Astrocyte (in vitro differentiated cells and primary cell): ENCODE measurements at regions not wholly inside any gene's neighbourhood (a gene's known extent, or its start where the extent isn't known, plus 50 kb on each side); places are given as distances from the start of the nearest gene placed in this dataset.
A peak's percentile ranks its signal among the peaks of the same experiment; 100 is the strongest.

ENCODE experiments used
- DNase-seq: peaks from one replicate; pipeline ENCODE4 v3.0.0-alpha.2; 2010; ENCODE audit warnings: low read depth
- FAIRE-seq: peaks from 2 replicates; lab custom pipeline; 2011; peaks lifted over from hg19 to GRCh38; lab: Jason Lieb, UNC
- H2AFZ ChIP-seq: 2 replicates; pipeline ENCODE4 v1.6.0; 2012; ENCODE audit warnings: low read depth, low read length, inconsistent platforms
- H3K27ac ChIP-seq: 2 replicates; pipeline ENCODE4 v1.5.1; 2011; ENCODE audit warnings: low read depth, low read length, inconsistent platforms
- H3K27me3 ChIP-seq: 2 replicates; pipeline ENCODE4 v1.6.0; 2011; ENCODE audit warnings: low read length, inconsistent platforms; ENCODE audit not compliant: insufficient read depth
- H3K36me3 ChIP-seq: 2 replicates; pipeline ENCODE4 v1.5.1; 2011; ENCODE audit warnings: low read length, inconsistent platforms; ENCODE audit not compliant: insufficient read depth
- H3K4me1 ChIP-seq: 2 replicates; pipeline ENCODE4 v1.5.1; 2011; ENCODE audit warnings: low read length, inconsistent platforms; ENCODE audit not compliant: insufficient read depth
- H3K4me2 ChIP-seq: 2 replicates; pipeline ENCODE4 v1.6.0; 2012; ENCODE audit warnings: low read length, inconsistent platforms
- H3K4me3 ChIP-seq: 2 replicates; pipeline ENCODE4 v1.5.1; 2011; ENCODE audit warnings: low read depth, mild to moderate bottlenecking, low read length, inconsistent platforms; ENCODE audit not compliant: insufficient read depth
- H3K79me2 ChIP-seq: 2 replicates; pipeline ENCODE4 v1.6.0; 2012; ENCODE audit warnings: mild to moderate bottlenecking, low read length, inconsistent platforms; ENCODE audit not compliant: insufficient read depth
- H3K9ac ChIP-seq: 2 replicates; pipeline ENCODE4 v1.6.0; 2012; ENCODE audit warnings: mild to moderate bottlenecking, low read length, inconsistent platforms
- H3K9me3 ChIP-seq: 2 replicates; pipeline ENCODE4 v1.5.1; 2012; ENCODE audit warnings: low read depth, mild to moderate bottlenecking, low read length, inconsistent platforms; ENCODE audit not compliant: insufficient read depth
- H4K20me1 ChIP-seq: 2 replicates; pipeline ENCODE4 v1.6.0; 2012; ENCODE audit warnings: low read length, inconsistent platforms; ENCODE audit not compliant: insufficient read depth
- H3K27ac Mint-ChIP-seq: one replicate; pipeline ENCODE4 v1.8.0; 2021; ENCODE audit warnings: mild to moderate bottlenecking, mixed read lengths; ENCODE audit not compliant: unreplicated experiment
- H3K27me3 Mint-ChIP-seq: one replicate; pipeline ENCODE4 v1.8.0; 2021; ENCODE audit warnings: low read depth, mixed read lengths; ENCODE audit not compliant: unreplicated experiment
- H3K36me3 Mint-ChIP-seq: one replicate; pipeline ENCODE4 v1.8.0; 2021; ENCODE audit warnings: low read depth, mixed read lengths; ENCODE audit not compliant: unreplicated experiment
- H3K4me1 Mint-ChIP-seq: one replicate; pipeline ENCODE4 v1.8.0; 2021; ENCODE audit warnings: low read depth, mixed read lengths; ENCODE audit not compliant: unreplicated experiment
- H3K4me3 Mint-ChIP-seq: one replicate; pipeline ENCODE4 v1.8.0; 2021; ENCODE audit warnings: mild to moderate bottlenecking, moderate library complexity, mixed read lengths; ENCODE audit not compliant: unreplicated experiment
- H3K9me3 Mint-ChIP-seq: one replicate; pipeline ENCODE4 v1.8.0; 2021; ENCODE audit warnings: mild to moderate bottlenecking, mixed read lengths; ENCODE audit not compliant: unreplicated experiment
- EZH2 ChIP-seq: IDR thresholded peaks from 2 replicates; pipeline ENCODE4 v1.6.1; 2012; ENCODE audit warnings: mild to moderate bottlenecking, low read length, inconsistent platforms; ENCODE audit not compliant: insufficient read depth
- TF ChIP-seq, protein P1 (sequence below): IDR thresholded peaks from 2 replicates; pipeline ENCODE4 v1.5.1; 2011; ENCODE audit warnings: low read depth, mild to moderate bottlenecking, inconsistent platforms, low read length, moderate library complexity; ENCODE audit not compliant: insufficient read depth

DNA sequence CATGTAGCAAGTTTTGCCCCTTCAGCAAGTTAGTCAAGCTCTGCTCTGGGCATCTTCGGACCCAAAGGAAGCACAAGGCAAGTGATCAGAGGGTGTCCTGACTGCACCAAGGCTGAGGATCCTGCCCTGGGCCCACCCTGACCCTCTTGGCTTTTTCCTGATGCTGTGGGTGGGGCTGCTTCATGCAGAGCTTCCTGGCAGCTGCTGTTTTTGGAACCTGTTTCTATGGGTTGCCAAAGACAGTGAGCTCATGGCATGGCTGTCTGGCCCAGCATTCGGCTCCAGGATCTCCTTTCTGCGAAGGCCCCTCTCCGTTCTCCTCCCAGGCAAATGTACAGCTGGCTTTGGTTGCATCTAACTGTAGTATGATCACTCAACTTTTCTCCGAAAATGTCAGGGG, 497.9 kb downstream of the ARHGEF28 start:
- Histone ChIP-seq H3K27me3 (no peaks in the 10 kb centered on the region), H3K4me2 (no peak overlapping the region), H3K9me3 (no peaks in the 10 kb centered on the region), H2AFZ (no peak overlapping the region), H3K4me3 (no peak overlapping the region), H3K27ac (no peak overlapping the region), H3K4me1 (peaks cover 5% of the 10 kb centered on the region), H4K20me1 (no peaks in the 10 kb centered on the region), H3K36me3 (no peaks in the 10 kb centered on the region), H3K9ac (no peak overlapping the region), H3K79me2 (no peaks in the 10 kb centered on the region)
- Mint-ChIP-seq H3K9me3 (no peaks in the 10 kb centered on the region), H3K4me1 (peaks cover 13% of the 10 kb centered on the region), H3K27me3 (no peaks in the 10 kb centered on the region), H3K36me3 (no peaks in the 10 kb centered on the region), H3K27ac (no peak overlapping the region), H3K4me3 (no peak overlapping the region)
- FAIRE-seq (no peak), DNase-seq (no peak)
- TF ChIP-seq EZH2, result no peak
- TF ChIP-seq, protein P1, sequence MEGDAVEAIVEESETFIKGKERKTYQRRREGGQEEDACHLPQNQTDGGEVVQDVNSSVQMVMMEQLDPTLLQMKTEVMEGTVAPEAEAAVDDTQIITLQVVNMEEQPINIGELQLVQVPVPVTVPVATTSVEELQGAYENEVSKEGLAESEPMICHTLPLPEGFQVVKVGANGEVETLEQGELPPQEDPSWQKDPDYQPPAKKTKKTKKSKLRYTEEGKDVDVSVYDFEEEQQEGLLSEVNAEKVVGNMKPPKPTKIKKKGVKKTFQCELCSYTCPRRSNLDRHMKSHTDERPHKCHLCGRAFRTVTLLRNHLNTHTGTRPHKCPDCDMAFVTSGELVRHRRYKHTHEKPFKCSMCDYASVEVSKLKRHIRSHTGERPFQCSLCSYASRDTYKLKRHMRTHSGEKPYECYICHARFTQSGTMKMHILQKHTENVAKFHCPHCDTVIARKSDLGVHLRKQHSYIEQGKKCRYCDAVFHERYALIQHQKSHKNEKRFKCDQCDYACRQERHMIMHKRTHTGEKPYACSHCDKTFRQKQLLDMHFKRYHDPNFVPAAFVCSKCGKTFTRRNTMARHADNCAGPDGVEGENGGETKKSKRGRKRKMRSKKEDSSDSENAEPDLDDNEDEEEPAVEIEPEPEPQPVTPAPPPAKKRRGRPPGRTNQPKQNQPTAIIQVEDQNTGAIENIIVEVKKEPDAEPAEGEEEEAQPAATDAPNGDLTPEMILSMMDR, result no peak

DNA sequence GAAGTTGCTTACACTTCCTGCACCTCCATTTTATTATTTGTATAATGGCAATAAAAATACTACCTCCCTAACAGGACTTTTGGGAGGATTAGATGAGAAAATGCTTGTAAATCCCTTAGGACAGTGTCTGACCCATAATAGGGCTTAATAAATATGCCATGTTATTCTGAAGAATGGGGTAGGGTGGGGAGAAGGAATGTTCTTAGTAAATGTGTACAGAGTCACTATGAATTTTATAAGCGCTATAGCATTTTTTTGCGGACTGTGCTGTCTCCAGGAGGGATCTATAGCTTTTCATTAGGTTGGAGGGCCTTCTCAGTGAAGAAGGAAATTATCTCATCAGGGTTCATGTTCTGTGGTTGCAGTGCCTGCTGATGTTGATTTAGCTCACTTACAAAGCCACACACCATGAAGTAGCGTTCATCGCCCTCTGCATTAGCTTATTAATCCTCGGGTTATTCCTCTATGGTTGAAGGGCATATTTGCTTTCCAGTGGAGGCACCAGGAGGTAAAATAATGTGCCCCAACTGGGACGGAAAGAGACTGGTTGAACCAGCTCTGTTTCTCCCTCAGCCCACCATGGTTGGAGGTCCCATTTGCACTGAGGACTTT, 497.1 kb downstream of the ARHGEF28 start:
- no peaks in the 10 kb centered on the region for H3K36me3 Mint-ChIP-seq
- no peak overlapping the region for H3K27ac ChIP-seq
- H3K9me3 ChIP-seq, result no peaks in the 10 kb centered on the region
- H3K4me1 ChIP-seq, result peaks cover 5% of the 10 kb centered on the region
- no peaks in the 10 kb centered on the region for H4K20me1 ChIP-seq
- no peaks in the 10 kb centered on the region for H3K27me3 Mint-ChIP-seq
- H3K36me3 ChIP-seq, result no peaks in the 10 kb centered on the region
- H3K9ac ChIP-seq, result no peak overlapping the region
- H3K4me2 ChIP-seq, result no peak overlapping the region
- no peak overlapping the region for H3K4me3 ChIP-seq
- no peaks in the 10 kb centered on the region for H3K27me3 ChIP-seq
- no peaks in the 10 kb centered on the region for H3K79me2 ChIP-seq
- FAIRE-seq (no peak), DNase-seq (peak; percentile 10)
- H3K9me3 Mint-ChIP-seq, result peaks cover 2% of the 10 kb centered on the region
- H2AFZ ChIP-seq, result no peak overlapping the region
- no peak overlapping the region for H3K27ac Mint-ChIP-seq
- TF ChIP-seq EZH2, result no peak
- TF ChIP-seq, protein P1, result no peak
- no peak overlapping the region for H3K4me3 Mint-ChIP-seq
- H3K4me1 Mint-ChIP-seq, result peaks cover 12% of the 10 kb centered on the region

DNA sequence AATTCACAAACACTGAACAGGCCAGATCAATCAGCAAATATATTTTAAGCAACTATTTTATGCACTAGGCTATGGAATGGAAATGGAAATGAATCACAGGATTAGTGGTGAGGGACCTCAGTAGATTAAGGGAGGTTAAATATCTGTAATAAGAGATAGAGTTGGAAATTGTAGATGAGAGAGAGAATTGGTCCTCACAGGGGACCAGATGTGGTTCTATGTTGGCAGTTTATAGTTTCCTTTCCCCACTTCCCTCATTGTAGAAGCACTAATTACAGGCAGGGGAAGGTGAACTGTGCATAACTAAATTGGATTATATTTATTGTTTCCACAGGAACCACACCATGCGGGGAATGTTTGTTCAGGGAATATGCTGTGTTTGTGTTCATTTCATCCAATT, 496.2 kb downstream of the ARHGEF28 start:
- Histone ChIP-seq H4K20me1 (no peaks in the 10 kb centered on the region), H3K27ac (no peak overlapping the region), H3K9ac (no peak overlapping the region), H3K4me1 (no peaks in the 10 kb centered on the region), H3K79me2 (no peaks in the 10 kb centered on the region), H3K9me3 (no peaks in the 10 kb centered on the region), H2AFZ (no peak overlapping the region), H3K36me3 (no peaks in the 10 kb centered on the region), H3K4me3 (no peak overlapping the region), H3K4me2 (no peak overlapping the region), H3K27me3 (no peaks in the 10 kb centered on the region)
- TF ChIP-seq, protein P1, result no peak
- TF ChIP-seq EZH2, result no peak
- no peak overlapping the region for H3K4me3 Mint-ChIP-seq
- DNase-seq (no peak), FAIRE-seq (no peak)
- no peaks in the 10 kb centered on the region for H3K27me3 Mint-ChIP-seq
- no peak overlapping the region for H3K27ac Mint-ChIP-seq
- peaks cover 4% of the 10 kb centered on the region for H3K4me1 Mint-ChIP-seq
- H3K9me3 Mint-ChIP-seq, result peaks cover 6% of the 10 kb centered on the region
- no peaks in the 10 kb centered on the region for H3K36me3 Mint-ChIP-seq
